AG20443 (cell line): ENCODE measurements at regions not wholly inside any gene's neighbourhood (a gene's known extent, or its start where the extent isn't known, plus 50 kb on each side); places are given as distances from the start of the nearest gene placed in this dataset.

ENCODE experiments used
- DNase-seq: peaks from one replicate; pipeline ENCODE4 v3.0.0; 2012; ENCODE audit warnings: low spot score, mixed read lengths

- no peak for DNase-seq
These were observed 99.3 kb downstream of the METRNL start for GRCh38 chr17:83178533-83179304.

DNA sequence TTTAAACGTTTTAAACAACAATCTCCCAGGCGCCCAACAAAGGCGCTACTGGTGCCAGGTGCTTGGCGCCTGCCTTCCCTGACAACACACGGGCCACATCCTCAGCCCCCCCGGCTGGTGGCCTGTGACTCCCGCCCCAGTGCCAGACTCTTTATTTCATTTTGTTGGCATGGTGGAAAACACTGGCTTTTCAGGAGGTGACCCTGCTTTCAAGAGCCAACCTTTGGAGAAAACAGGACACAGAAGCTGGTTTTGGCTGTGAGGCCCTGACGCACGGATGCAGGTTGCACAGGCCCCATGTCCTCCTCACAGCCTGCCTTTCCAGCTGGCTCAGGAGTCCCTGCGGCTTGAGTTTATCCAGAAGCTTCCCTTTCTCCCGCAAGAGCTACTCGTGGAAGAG lies 100.0 kb downstream of the METRNL start:
- no peak for DNase-seq

- DNase-seq, result no peak
These were observed 100.4 kb downstream of the METRNL start for GRCh38 chr17:83179811-83180210.

DNA sequence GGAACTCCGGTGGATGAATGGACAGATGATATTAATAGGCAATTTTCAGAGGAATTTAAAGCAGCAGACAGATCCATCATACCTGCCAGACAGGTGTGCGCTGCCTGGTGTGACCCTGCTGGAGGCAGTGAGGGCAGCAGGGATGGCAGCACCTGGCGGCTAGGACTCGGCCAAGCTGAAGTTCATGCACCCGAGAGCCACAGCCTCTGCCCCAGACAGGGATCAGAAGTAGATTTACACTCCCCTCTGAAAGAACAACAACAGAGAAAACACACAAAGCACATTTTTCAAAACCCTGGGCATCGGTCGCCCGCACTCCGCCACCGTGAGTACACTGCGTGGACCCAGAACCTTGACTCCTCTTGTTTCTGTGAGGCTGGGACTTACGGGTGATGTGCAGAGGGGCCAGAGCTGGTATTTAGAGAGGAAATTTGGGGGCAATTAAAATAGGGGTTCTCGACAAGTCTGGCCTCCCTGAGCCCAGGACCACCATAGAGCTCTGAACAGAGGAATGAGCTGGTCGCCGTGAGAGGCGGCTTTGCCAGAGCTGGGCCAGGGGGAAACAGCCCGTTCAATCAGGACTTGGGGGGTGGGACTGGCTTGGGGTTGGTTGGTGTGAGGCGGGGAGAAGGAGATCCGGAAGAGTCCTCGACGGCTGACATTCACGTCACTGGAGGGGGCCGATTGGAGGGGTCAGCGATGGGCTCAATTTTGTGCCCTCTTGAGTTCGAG lies 101.0 kb downstream of the METRNL start:
- DNase-seq, result no peak

- DNase-seq, result no peak
These were observed 101.6 kb downstream of the METRNL start for GRCh38 chr17:83180996-83181481.

DNA sequence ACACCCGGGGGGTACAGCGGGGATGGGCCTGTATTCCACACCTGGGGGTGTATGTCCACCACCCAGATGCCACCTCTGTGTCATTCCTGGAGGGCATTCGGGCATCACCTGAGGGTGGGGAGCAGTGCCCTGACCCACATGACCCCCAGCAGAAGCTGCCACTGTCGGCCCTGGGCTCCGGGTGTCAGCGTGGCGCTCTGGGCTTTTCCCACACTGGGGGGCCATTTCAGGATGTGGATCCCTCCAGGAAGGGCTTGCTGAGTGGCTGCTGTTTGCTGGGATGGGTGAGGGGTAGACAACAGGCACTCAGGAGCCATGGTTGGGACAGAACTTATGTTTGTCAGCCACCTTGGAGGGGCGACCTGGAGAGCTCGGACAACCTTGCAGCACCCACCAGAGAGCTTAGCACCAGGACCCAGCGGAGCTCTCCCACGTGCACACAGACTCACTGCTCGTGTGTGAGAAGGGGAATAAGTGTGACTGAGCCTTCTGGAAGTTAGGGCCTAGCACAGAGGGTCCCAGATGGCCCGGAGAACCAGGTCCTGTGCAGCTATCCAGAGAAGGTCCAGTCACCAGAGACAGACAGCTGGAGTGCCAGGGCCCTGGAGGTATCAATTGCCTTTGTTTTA lies 102.7 kb downstream of the METRNL start:
- DNase-seq, result no peak

DNA sequence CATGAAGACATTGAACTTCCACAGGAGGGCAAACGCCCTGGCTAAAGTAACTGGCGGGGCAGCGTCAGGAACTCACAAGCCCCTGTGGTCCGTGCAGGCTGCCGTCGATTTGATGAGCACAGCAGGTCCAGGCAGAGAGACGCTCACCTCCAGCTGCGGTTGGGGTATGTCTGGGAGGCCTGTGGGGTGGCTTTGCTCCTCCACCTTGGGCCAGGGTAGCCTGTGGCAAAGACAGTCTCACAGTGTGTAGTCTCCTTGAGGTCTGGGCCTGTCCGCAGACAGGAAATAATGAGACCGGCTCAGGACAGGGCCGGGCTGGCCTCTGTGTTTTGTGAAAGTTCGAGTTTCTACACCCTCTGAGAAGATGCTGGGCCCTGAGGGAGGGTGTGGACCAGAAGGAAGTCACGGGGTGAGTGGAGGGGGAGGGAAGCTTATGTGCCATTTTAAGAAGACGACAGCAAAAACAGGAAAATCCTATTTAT lies 103.3 kb downstream of the METRNL start:
- DNase-seq, result no peak

GRCh38 chr17:83183145-83183948 lies 103.9 kb downstream of the METRNL start:
- DNase-seq, result no peak

GRCh38 chr17:83183951-83184506 lies 104.6 kb downstream of the METRNL start:
- no peak for DNase-seq

GRCh38 chr17:83185023-83186002 lies 105.9 kb downstream of the METRNL start:
- DNase-seq, result no peak

DNA sequence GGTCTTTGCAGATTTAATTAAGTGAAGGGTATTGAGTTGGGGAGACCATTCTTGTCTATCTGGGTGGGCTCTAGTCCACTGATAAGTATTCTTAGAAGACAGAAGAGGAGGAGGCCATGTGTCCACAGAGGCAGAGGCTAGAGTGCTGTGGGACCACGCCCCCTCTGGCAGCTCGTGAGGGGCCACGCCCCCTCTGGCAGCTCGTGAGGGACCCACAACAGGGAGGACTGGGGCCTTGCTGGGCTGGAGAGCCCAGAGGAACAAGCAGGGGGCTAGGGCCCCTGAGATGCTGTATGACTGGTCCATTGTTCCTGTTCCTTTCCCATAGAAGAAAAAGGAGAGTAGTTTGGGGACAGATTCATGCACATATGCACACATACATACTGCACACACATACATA lies 106.8 kb downstream of the METRNL start:
- no peak for DNase-seq

GRCh38 chr17:83186751-83187421 lies 107.5 kb downstream of the METRNL start:
- DNase-seq, result no peak

GRCh38 chr17:83187782-83188311 lies 108.4 kb downstream of the METRNL start:
- DNase-seq, result no peak

GRCh38 chr17:83189044-83190003 lies 109.9 kb downstream of the METRNL start:
- DNase-seq, result peak; percentile 83

DNA sequence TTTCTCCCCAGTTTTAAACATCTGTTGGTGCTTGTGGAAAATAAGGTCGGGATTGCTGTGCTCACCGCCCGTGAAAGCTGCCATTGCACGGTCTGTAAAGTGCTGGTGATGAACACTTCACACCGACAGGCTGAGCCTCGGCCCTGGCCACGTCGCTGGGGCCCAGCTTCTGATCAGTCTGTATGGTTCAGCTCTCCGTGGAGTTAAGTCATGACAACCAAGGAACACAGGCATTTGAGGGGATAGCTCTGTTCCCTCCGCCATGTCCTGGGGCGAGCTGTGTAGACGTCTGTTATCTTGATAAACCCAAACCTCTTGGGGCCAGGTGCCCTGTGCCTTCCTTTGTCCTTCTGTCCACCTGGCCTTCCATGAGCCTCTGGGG lies 110.6 kb downstream of the METRNL start:
- no peak for DNase-seq

DNA sequence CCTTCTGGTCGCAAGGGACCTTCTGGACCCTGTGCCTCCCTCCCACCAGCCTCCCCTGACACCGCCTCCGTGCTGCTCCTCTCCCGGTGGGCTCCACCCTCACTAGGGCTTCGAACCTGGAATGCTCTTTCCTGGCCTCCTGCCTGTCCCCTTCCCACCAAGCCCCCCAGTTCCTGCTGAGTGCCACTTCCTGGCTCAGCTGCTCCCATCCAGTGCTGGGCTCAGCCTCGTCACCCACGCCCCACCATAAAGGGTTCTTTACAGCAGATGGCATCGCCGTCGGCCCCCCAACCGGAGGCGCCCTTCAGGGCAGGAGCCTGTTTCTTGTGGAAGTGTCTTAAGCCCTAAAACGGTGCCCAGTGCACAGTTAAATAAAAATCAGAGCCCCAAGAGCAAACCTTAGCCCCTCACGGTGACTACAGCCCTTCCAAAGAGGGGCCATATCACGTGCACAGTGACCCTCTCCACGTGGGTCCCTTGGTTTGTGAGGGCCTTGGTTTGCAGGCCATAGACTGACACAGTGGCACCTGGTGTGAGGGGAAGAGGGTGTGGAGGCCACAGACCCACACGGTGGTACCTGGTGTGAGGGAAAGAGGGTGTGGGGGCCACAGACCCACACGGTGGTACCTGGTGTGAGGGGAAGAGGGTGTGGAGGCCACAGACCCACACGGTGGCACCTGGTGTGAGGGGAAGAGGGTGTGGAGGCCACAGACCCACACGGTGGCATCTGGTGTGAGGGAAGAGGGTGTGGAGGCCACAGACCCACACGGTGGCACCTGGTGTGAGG lies 111.4 kb downstream of the METRNL start:
- no peak for DNase-seq

GRCh38 chr17:83191388-83192160 lies 112.2 kb downstream of the METRNL start:
- DNase-seq, result no peak
